C4-2B (cell line): ENCODE measurements at regions not wholly inside any gene's neighbourhood (a gene's known extent, or its start where the extent isn't known, plus 50 kb on each side); places are given as distances from the start of the nearest gene placed in this dataset.

Experiments
- ZFX ChIP-seq: fragments of 450-650 bp; IDR thresholded peaks from 2 replicates; pipeline ENCODE4 v1.6.1; 2017
- TF ChIP-seq, protein P1 (sequence below): fragments of 450-650 bp; conservative IDR thresholded peaks from 2 replicates; pipeline ENCODE4 v1.5.1; 2017; ENCODE audit warnings: mild to moderate bottlenecking

- TF ChIP-seq, protein P1, sequence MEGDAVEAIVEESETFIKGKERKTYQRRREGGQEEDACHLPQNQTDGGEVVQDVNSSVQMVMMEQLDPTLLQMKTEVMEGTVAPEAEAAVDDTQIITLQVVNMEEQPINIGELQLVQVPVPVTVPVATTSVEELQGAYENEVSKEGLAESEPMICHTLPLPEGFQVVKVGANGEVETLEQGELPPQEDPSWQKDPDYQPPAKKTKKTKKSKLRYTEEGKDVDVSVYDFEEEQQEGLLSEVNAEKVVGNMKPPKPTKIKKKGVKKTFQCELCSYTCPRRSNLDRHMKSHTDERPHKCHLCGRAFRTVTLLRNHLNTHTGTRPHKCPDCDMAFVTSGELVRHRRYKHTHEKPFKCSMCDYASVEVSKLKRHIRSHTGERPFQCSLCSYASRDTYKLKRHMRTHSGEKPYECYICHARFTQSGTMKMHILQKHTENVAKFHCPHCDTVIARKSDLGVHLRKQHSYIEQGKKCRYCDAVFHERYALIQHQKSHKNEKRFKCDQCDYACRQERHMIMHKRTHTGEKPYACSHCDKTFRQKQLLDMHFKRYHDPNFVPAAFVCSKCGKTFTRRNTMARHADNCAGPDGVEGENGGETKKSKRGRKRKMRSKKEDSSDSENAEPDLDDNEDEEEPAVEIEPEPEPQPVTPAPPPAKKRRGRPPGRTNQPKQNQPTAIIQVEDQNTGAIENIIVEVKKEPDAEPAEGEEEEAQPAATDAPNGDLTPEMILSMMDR, result no peak
- no peak for TF ChIP-seq ZFX
Observed at GRCh38 chr4:59553721-59554091, 1646.4 kb upstream of the ADGRL3 start.
